ENCODE measurements at regions not wholly inside any gene's neighbourhood (a gene's known extent, or its start where the extent isn't known, plus 50 kb on each side); places are given as distances from the start of the nearest gene placed in this dataset.

- Histone ChIP-seq H3K27me3 (peaks cover 21% of the 10 kb centered on the region), H3K9me3 (peaks cover 12% of the 10 kb centered on the region), H3K36me3 (no peaks in the 10 kb centered on the region), H3K4me3 (no peak overlapping the region), H3K4me1 (no peaks in the 10 kb centered on the region), H3K27ac (no peak overlapping the region)
- 53% methylated on average over 4 of the region's 4 CpGs for WGBS
- peak in 1 of 2 donors; percentile 41 for DNase-seq (ENCODE audit: low spot score in 2 of 2)
- TF ChIP-seq CTCF (IDR thresholded peaks at IDR 0.05) (no peak), EP300 (IDR thresholded peaks at IDR 0.05) (no peak), POLR2A (IDR thresholded peaks at IDR 0.05) (no peak)
Measured at GRCh38 chr1:20426923-20427322, 59.1 kb downstream of the CAMK2N1 start.

DNA sequence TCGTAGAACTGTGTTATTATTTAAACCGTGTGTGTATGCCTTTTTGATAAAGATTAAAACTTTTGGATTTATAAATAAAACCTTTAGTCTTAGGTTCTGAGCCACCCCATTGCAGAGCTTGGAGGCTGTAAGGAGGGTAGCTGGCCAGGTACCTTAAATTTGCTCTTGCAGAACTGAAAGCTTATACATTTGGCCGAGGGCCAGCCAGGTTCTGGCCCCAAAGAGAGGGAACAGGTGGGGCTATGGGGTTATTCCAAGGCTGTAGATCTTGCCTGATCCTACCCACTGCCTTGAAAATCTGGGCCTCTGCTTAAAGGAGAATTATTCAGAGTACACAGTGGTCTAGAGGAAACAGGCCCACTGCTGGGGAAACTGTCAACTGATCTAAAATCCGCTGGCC, 59.6 kb downstream of the CAMK2N1 start:
- TF ChIP-seq CTCF (IDR thresholded peaks at IDR 0.05) = no peak
- TF ChIP-seq EP300 (IDR thresholded peaks at IDR 0.05) = no peak
- TF ChIP-seq POLR2A (IDR thresholded peaks at IDR 0.05) = no peak
- no peak for TF ChIP-seq POLR2AphosphoS5 (IDR thresholded peaks at IDR 0.05)
- peaks cover 18% of the 10 kb centered on the region for H3K27me3 ChIP-seq
- no peaks in the 10 kb centered on the region for H3K36me3 ChIP-seq
- 70% methylated on average over 3 of the region's 4 CpGs for WGBS
- H3K4me3 ChIP-seq = no peak overlapping the region
- peak in 1 of 2 donors; percentile 15 for DNase-seq (ENCODE audit: low spot score in 2 of 2)
- H3K9me3 ChIP-seq = peaks cover 12% of the 10 kb centered on the region
- no peak overlapping the region for H3K27ac ChIP-seq
- no peaks in the 10 kb centered on the region for H3K4me1 ChIP-seq

DNA sequence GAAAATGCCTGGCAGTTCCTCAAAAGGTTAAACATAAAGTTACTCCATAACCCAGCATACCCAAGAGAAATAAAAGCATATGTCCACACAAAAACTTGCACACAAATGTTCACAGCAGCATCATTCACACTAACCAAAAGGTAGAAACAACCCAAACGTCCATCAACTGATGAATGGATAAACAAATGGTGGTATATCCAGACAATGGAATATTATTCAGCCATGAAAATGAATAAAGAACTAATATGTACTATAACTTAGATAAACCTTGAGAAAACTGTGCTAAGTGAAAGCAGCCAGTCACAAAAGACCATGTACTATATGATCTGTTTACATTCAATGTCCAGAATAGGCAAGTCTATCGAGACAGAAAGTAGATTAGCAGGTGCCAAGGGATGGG, 60.4 kb downstream of the CAMK2N1 start:
- Histone ChIP-seq H3K4me1 (no peaks in the 10 kb centered on the region), H3K36me3 (no peaks in the 10 kb centered on the region), H3K4me3 (no peak overlapping the region), H3K27ac (no peak overlapping the region), H3K9me3 (peaks cover 12% of the 10 kb centered on the region), H3K27me3 (peaks cover 15% of the 10 kb centered on the region)
- 51% methylated on average over 2 of the region's 2 CpGs for WGBS
- no peak for TF ChIP-seq CTCF (IDR thresholded peaks at IDR 0.05)
- no peak for TF ChIP-seq POLR2AphosphoS5 (IDR thresholded peaks at IDR 0.05)
- TF ChIP-seq POLR2A (IDR thresholded peaks at IDR 0.05) = no peak
- TF ChIP-seq EP300 (IDR thresholded peaks at IDR 0.05) = no peak
- DNase-seq (ENCODE audit: low spot score in 2 of 2) = no peak

DNA sequence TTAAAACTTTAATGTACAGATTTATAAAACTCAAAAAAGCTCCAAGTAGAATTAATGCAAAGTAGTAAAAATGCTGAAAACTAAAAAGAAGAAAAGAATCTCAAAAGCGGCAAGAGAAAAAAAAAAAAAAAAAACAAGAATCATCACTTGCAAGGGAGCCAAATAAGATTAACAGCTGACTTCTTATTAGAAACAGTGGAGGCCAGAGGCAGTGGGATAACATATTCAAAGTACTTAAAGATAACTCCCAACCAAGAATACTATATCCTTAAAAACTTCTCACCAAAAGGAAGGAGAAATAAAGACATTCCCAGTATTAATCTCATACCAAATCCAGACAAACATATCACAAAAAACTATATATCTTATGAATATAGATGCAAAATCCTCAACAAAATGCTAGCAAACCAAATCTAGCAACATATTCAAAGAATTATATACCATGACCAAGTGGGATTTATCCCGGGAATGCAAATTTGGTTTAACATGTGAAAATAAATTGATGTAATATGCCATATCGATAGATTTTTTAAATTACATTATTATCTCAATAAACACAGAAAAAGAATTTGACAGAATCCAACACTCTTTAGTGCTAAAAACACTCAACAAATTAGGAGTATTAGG, 62.7 kb downstream of the CAMK2N1 start:
- Histone ChIP-seq H3K4me1 (no peaks in the 10 kb centered on the region), H3K27ac (no peak overlapping the region), H3K4me3 (no peak overlapping the region), H3K9me3 (peaks cover 12% of the 10 kb centered on the region), H3K27me3 (peaks cover 21% of the 10 kb centered on the region), H3K36me3 (no peaks in the 10 kb centered on the region)
- DNase-seq (ENCODE audit: low spot score in 2 of 2) = no peak
- TF ChIP-seq POLR2A (IDR thresholded peaks at IDR 0.05) (no peak), CTCF (IDR thresholded peaks at IDR 0.05) (no peak), POLR2AphosphoS5 (IDR thresholded peaks at IDR 0.05) (no peak), EP300 (IDR thresholded peaks at IDR 0.05) (no peak)
- WGBS = 95% methylated on average over 3 of the region's 3 CpGs

- no peaks in the 10 kb centered on the region for H3K36me3 ChIP-seq
- H3K27ac ChIP-seq = no peak overlapping the region
- H3K27me3 ChIP-seq = peaks cover 28% of the 10 kb centered on the region
- TF ChIP-seq POLR2AphosphoS5 (IDR thresholded peaks at IDR 0.05) (no peak), POLR2A (IDR thresholded peaks at IDR 0.05) (no peak), CTCF (IDR thresholded peaks at IDR 0.05) (no peak)
- DNase-seq (ENCODE audit: low spot score in 2 of 2) = no peak
- WGBS = 72% methylated on average over 2 of the region's 2 CpGs
- H3K9me3 ChIP-seq = peaks cover 12% of the 10 kb centered on the region
- H3K4me1 ChIP-seq = no peaks in the 10 kb centered on the region
- H3K4me3 ChIP-seq = no peak overlapping the region
Measured at GRCh38 chr1:20421441-20421840, 64.6 kb downstream of the CAMK2N1 start.

Measured in suprapubic skin (tissue), 4 donors.